ENCODE measurements at regions not wholly inside any gene's neighbourhood (a gene's known extent, or its start where the extent isn't known, plus 50 kb on each side); places are given as distances from the start of the nearest gene placed in this dataset.

DNA sequence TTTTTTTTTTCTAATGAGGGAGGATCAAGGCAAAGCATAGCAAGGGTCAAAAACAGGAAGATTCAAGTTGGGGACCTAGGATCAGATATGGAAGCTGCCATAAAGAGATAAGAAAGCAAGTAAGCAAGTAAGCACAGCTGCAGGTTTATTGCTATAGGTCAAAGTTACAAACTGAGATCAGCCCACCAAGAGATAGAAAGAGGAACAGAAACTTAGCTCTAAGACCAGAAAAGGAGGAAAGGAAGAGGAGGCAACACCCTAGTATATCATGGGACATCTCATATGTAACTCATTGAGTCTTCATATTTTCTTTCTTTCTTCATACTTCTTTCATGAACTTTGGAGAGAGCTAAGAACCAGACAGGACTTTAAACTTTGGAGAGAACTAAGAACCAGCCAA, 295.9 kb upstream of the CRIM1 start:
- Histone ChIP-seq H3K27ac (ENCODE audit: low read depth, low read length, severe bottlenecking) (no peak overlapping the region), H3K4me3 (ENCODE audit: extremely low read depth, insufficient read depth, low read length, poor library complexity, severe bottlenecking) (no peak overlapping the region), H3K4me1 (ENCODE audit: control insufficient read depth, insufficient read depth, low read length, poor library complexity, severe bottlenecking) (no peaks in the 10 kb centered on the region), H3K36me3 (ENCODE audit: control insufficient read depth, insufficient read depth, low read length) (no peaks in the 10 kb centered on the region), H3K9me3 (ENCODE audit: control insufficient read depth, low read length) (no peaks in the 10 kb centered on the region)

DNA sequence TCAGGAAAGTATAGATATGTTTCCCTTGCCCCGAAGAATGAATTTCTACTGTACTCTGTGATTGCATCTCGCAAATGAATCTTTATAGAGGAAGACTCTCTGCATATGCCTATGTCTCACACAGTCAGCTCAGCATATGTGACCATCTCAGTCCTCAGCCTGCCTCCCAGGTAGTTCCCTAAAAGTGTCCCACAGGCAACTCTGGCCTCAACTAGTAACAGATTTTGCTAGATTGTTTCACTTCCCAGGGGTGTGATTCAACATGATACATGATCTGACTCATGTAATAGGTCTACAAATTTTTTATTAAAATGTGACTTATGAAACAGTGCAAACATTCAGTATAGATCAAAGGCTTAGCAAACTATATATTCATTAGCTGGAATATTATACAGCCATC, 296.6 kb upstream of the CRIM1 start:
- no peaks in the 10 kb centered on the region for H3K36me3 ChIP-seq (ENCODE audit: control insufficient read depth, insufficient read depth, low read length)
- 50% methylated on average over 2 of the region's 2 CpGs; no CpG with 5 or more reads in 1 of the 2 experiments for WGBS, 2 experiments (ENCODE audit: insufficient coverage in 2 of 2)
- H3K4me3 ChIP-seq (ENCODE audit: extremely low read depth, insufficient read depth, low read length, poor library complexity, severe bottlenecking), result no peak overlapping the region
- no peak overlapping the region for H3K27ac ChIP-seq (ENCODE audit: low read depth, low read length, severe bottlenecking)
- no peaks in the 10 kb centered on the region for H3K9me3 ChIP-seq (ENCODE audit: control insufficient read depth, low read length)
- H3K4me1 ChIP-seq (ENCODE audit: control insufficient read depth, insufficient read depth, low read length, poor library complexity, severe bottlenecking), result no peaks in the 10 kb centered on the region

DNA sequence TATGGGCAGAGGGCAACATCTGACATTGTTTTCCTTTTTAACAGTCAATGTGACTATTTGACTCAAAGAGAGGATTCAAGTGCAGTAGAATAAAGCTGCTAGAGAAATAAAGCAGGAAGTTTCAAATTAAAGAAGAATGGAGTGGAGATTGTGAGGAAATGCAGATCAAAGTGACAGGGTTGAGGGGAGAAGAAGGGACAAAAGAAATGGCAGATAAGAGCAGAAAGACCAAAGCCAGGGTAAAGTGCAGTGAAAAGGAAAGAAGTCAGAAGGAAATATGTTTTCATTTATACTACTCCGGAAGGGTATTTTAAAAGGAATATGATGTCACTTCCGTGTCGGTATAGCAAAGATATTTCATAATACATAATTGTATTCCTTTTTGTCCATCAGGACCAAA, 297.5 kb upstream of the CRIM1 start:
- H3K36me3 ChIP-seq (ENCODE audit: control insufficient read depth, insufficient read depth, low read length), result no peaks in the 10 kb centered on the region
- H3K27ac ChIP-seq (ENCODE audit: low read depth, low read length, severe bottlenecking), result no peak overlapping the region

DNA sequence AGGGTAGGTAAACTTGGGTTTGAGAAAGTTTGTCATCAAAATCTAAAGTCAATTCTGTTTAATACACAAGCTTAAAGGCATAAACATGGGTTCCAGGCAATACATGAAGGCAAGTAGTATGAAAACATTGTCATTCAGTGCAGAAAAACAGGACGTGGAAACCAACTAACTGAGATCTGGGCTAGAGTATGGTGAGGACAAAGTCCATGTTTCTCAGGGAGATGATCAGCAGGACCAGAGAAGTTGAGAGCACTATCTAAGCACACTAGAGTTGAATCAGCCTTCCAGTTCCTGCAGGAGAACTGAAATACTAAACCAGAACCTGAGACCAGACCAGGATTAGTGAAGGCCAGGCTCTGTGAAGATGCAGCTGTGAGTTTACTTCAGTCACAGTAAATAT, 302.8 kb upstream of the CRIM1 start:
- Histone ChIP-seq H3K27ac (ENCODE audit: low read depth, low read length, severe bottlenecking) (no peak overlapping the region), H3K4me1 (ENCODE audit: control insufficient read depth, insufficient read depth, low read length, poor library complexity, severe bottlenecking) (no peaks in the 10 kb centered on the region), H3K9me3 (ENCODE audit: control insufficient read depth, low read length) (no peaks in the 10 kb centered on the region), H3K4me3 (ENCODE audit: extremely low read depth, insufficient read depth, low read length, poor library complexity, severe bottlenecking) (no peak overlapping the region), H3K36me3 (ENCODE audit: control insufficient read depth, insufficient read depth, low read length) (no peaks in the 10 kb centered on the region)
- WGBS, 2 experiments (ENCODE audit: insufficient coverage in 2 of 2), result 80 to 82% methylated on average over 1 of the region's 1 CpG

More for the DNA sequence above, 297.5 kb upstream of the CRIM1 start:
- Histone ChIP-seq H3K4me3 (ENCODE audit: extremely low read depth, insufficient read depth, low read length, poor library complexity, severe bottlenecking) (no peak overlapping the region), H3K4me1 (ENCODE audit: control insufficient read depth, insufficient read depth, low read length, poor library complexity, severe bottlenecking) (no peaks in the 10 kb centered on the region), H3K9me3 (ENCODE audit: control insufficient read depth, low read length) (no peaks in the 10 kb centered on the region)
- no CpG with 5 or more reads among the region's 3 CpGs for WGBS, 2 experiments (ENCODE audit: insufficient coverage in 2 of 2)

DNA sequence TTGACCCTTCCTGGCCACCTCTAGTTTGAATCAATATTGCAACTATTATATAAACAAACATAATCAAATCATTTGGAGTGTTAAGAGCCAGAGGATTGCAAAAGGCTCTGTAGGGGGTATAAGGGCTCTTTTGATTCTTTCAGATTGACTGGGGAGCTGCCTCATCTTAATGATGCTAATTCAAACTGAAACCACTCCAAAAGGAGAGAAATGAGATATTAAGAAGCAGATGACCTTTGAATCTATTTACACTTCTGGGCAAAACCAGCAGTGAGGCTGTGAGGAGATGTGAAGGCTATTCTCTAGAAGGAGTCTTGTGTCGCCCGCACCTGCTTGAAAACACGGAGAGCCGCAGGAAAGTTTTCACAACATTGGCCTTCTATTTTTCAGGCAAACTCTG, 311.2 kb upstream of the CRIM1 start:
- Histone ChIP-seq H3K36me3 (ENCODE audit: control insufficient read depth, insufficient read depth, low read length) (no peaks in the 10 kb centered on the region), H3K27ac (ENCODE audit: low read depth, low read length, severe bottlenecking) (no peak overlapping the region), H3K4me3 (ENCODE audit: extremely low read depth, insufficient read depth, low read length, poor library complexity, severe bottlenecking) (no peak overlapping the region), H3K4me1 (ENCODE audit: control insufficient read depth, insufficient read depth, low read length, poor library complexity, severe bottlenecking) (no peaks in the 10 kb centered on the region), H3K9me3 (ENCODE audit: control insufficient read depth, low read length) (no peaks in the 10 kb centered on the region)
- 96 to 100% methylated on average over 2 to 4 of the region's 4 CpGs for WGBS, 2 experiments (ENCODE audit: insufficient coverage in 2 of 2)

DNA sequence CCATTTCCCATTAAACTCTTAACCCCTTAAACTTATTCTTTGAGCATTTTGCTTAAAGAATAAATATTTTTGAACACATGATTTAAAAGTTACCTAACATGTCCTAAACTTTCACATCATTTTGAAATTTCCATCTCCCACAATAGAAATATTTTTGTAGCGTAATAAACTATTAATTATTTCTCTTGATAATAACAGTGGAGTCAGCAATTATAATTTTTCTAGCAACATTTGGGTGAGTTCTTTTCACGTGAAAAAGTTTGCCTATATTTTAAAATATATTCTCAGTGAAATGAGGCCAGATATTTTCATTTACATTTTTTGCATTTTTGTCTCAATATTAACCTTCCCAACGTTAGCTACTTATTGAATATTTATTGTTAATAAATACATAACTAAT, 320.4 kb upstream of the CRIM1 start:
- Histone ChIP-seq H3K4me1 (ENCODE audit: control insufficient read depth, insufficient read depth, low read length, poor library complexity, severe bottlenecking) (no peaks in the 10 kb centered on the region), H3K4me3 (ENCODE audit: extremely low read depth, insufficient read depth, low read length, poor library complexity, severe bottlenecking) (no peak overlapping the region), H3K36me3 (ENCODE audit: control insufficient read depth, insufficient read depth, low read length) (no peaks in the 10 kb centered on the region), H3K27ac (ENCODE audit: low read depth, low read length, severe bottlenecking) (no peak overlapping the region), H3K9me3 (ENCODE audit: control insufficient read depth, low read length) (no peaks in the 10 kb centered on the region)
- WGBS, 2 experiments (ENCODE audit: insufficient coverage in 2 of 2), result no CpG with 5 or more reads among the region's 3 CpGs

DNA sequence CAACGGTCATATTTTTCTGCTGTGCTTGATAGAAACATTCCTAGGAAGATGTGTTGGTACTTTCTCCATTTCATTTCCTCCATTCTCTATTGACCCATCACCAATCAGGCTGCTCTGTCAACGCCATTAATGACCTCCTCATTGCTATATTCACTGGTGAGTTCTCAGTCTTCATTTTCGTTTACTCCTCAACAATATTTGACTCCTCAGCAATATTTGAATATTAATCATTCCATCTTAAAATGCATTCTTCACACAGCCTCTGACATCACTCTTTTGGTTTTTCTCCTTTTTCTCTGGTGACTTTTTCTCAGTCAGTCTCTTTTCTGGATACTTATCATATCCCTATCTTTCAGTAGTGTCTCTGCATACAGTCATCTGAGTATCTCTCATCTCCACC, 323.5 kb upstream of the CRIM1 start:
- no peak overlapping the region for H3K4me3 ChIP-seq (ENCODE audit: extremely low read depth, insufficient read depth, low read length, poor library complexity, severe bottlenecking)
- no peaks in the 10 kb centered on the region for H3K36me3 ChIP-seq (ENCODE audit: control insufficient read depth, insufficient read depth, low read length)
- 70 to 71% methylated on average over 3 of the region's 3 CpGs for WGBS, 2 experiments (ENCODE audit: insufficient coverage in 2 of 2)
- no peaks in the 10 kb centered on the region for H3K9me3 ChIP-seq (ENCODE audit: control insufficient read depth, low read length)
- no peaks in the 10 kb centered on the region for H3K4me1 ChIP-seq (ENCODE audit: control insufficient read depth, insufficient read depth, low read length, poor library complexity, severe bottlenecking)
- H3K27ac ChIP-seq (ENCODE audit: low read depth, low read length, severe bottlenecking), result no peak overlapping the region

DNA sequence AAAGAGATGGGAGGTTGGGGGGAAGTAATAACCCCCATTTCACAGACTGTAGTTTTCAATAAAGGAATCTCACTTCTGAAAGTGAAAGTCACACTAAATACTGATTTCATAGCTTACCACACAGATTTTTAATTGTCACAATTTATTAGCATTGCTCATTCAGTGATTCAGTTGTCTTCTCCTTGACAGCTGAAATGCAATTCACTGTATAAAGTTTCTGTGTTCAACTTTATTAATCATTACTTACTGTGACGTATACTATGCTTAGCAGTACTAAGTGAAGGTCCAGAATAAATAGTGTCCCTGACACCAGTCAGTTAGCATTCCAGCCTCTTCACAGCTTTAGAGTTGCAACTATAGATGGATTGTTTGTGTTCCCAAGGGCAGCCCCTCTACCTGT, 324.1 kb upstream of the CRIM1 start:
- no CpG with 5 or more reads among the region's 1 CpG for WGBS, 2 experiments (ENCODE audit: insufficient coverage in 2 of 2)
- H3K36me3 ChIP-seq (ENCODE audit: control insufficient read depth, insufficient read depth, low read length), result no peaks in the 10 kb centered on the region
- H3K4me1 ChIP-seq (ENCODE audit: control insufficient read depth, insufficient read depth, low read length, poor library complexity, severe bottlenecking), result no peaks in the 10 kb centered on the region
- H3K27ac ChIP-seq (ENCODE audit: low read depth, low read length, severe bottlenecking), result no peak overlapping the region
- H3K9me3 ChIP-seq (ENCODE audit: control insufficient read depth, low read length), result no peaks in the 10 kb centered on the region
- H3K4me3 ChIP-seq (ENCODE audit: extremely low read depth, insufficient read depth, low read length, poor library complexity, severe bottlenecking), result no peak overlapping the region

DNA sequence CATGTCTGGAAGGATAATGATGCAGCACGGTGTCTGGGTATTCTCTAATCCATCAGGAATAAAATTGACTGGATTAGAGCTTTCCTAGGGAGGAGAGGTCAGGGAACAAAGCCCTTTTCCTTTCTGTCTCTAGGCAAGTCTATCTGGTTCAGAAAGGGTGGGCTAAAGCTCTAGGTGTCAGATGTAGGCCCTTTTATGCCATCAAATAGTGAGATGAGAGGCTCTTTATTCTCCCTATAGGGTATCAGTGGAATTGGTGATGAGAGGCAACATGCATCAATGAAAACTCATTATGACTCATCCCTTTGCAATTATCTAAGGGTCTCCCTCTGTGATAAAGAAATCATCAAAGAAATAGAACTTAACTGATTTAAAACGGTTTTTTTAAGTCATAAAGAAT, 328.0 kb upstream of the CRIM1 start:
- no peak overlapping the region for H3K27ac ChIP-seq (ENCODE audit: low read depth, low read length, severe bottlenecking)
- WGBS, 2 experiments (ENCODE audit: insufficient coverage in 2 of 2), result 100% methylated on average over 1 to 2 of the region's 2 CpGs
- no peaks in the 10 kb centered on the region for H3K4me1 ChIP-seq (ENCODE audit: control insufficient read depth, insufficient read depth, low read length, poor library complexity, severe bottlenecking)
- H3K9me3 ChIP-seq (ENCODE audit: control insufficient read depth, low read length), result no peaks in the 10 kb centered on the region
- no peak overlapping the region for H3K4me3 ChIP-seq (ENCODE audit: extremely low read depth, insufficient read depth, low read length, poor library complexity, severe bottlenecking)
- no peaks in the 10 kb centered on the region for H3K36me3 ChIP-seq (ENCODE audit: control insufficient read depth, insufficient read depth, low read length)

DNA sequence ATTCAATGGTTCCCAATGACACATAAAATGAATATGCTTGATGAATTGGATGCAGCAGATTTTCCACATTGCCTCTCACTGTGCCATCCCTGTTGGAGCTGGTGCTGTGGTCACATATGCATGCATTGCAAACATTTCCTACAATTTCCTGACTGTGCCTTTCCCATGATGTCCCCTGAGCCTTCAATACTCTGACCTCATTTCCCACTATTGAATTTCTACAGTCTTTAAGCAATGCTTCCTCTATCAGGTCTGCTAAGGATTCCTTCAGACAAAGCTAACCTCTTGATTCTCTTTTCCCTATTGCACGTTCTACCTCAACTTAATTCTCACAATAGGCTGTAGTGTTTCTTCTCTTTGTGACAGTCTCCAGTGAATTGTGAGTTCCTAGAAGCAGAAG, 342.5 kb upstream of the CRIM1 start:
- no peaks in the 10 kb centered on the region for H3K36me3 ChIP-seq (ENCODE audit: control insufficient read depth, insufficient read depth, low read length)
- WGBS, 2 experiments (ENCODE audit: insufficient coverage in 2 of 2), result 83% methylated on average over 1 of the region's 1 CpG; no CpG with 5 or more reads in 1 of the 2 experiments
- H3K4me3 ChIP-seq (ENCODE audit: extremely low read depth, insufficient read depth, low read length, poor library complexity, severe bottlenecking), result no peak overlapping the region
- H3K27ac ChIP-seq (ENCODE audit: low read depth, low read length, severe bottlenecking), result peak overlapping the region; percentile 4
- H3K4me1 ChIP-seq (ENCODE audit: control insufficient read depth, insufficient read depth, low read length, poor library complexity, severe bottlenecking), result no peaks in the 10 kb centered on the region
- no peaks in the 10 kb centered on the region for H3K9me3 ChIP-seq (ENCODE audit: control insufficient read depth, low read length)

DNA sequence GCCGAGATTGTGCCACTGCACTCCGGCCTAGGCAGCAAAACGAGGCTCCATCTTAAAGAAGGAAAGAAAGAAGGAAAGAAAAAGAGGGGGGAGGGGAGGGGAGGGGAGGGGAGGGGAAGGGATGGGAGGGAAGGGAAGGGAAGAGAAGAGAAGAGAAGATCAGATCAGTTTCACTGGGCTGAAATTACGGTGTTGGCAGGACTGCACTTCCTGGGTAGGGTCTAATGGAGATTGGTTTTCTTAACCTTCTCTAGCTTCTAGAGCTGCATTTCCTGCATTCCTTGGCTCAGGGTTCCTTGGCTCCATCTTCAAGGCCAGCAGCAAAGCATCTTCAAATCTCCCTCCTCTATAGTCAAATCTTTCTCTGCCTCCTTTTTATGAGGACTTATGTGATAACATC, 349.1 kb upstream of the CRIM1 start:
- 100% methylated on average over 1 to 2 of the region's 4 CpGs for WGBS, 2 experiments (ENCODE audit: insufficient coverage in 2 of 2)
- Histone ChIP-seq H3K4me1 (ENCODE audit: control insufficient read depth, insufficient read depth, low read length, poor library complexity, severe bottlenecking) (peaks cover 5% of the 10 kb centered on the region), H3K36me3 (ENCODE audit: control insufficient read depth, insufficient read depth, low read length) (no peaks in the 10 kb centered on the region), H3K27ac (ENCODE audit: low read depth, low read length, severe bottlenecking) (no peak overlapping the region), H3K9me3 (ENCODE audit: control insufficient read depth, low read length) (no peaks in the 10 kb centered on the region), H3K4me3 (ENCODE audit: extremely low read depth, insufficient read depth, low read length, poor library complexity, severe bottlenecking) (no peak overlapping the region)

DNA sequence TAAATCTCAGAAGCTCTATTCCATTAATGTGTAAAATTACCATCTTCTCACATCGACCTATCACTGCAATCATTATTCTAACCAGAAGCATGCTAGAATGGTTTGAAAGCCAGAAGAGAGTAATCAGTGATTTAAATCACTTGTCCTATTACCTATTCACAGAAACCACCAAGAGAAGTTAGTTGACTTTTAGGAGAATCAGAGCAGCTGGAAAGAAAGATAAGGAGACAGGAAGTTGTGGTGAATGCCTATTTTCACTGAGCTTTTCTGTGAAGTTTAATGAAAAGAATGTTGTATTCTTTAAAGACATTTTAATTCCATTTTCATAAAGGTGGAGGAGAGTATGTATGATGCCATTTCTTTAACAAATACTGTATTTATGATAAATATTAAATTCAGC, 352.6 kb upstream of the CRIM1 start:
- WGBS, 2 experiments (ENCODE audit: insufficient coverage in 2 of 2), result no CpG with 5 or more reads among the region's 1 CpG
- Histone ChIP-seq H3K27ac (ENCODE audit: low read depth, low read length, severe bottlenecking) (no peak overlapping the region), H3K9me3 (ENCODE audit: control insufficient read depth, low read length) (no peaks in the 10 kb centered on the region), H3K4me3 (ENCODE audit: extremely low read depth, insufficient read depth, low read length, poor library complexity, severe bottlenecking) (no peak overlapping the region), H3K4me1 (ENCODE audit: control insufficient read depth, insufficient read depth, low read length, poor library complexity, severe bottlenecking) (peaks cover 5% of the 10 kb centered on the region), H3K36me3 (ENCODE audit: control insufficient read depth, insufficient read depth, low read length) (no peaks in the 10 kb centered on the region)
